ENCODE measurements at regions not wholly inside any gene's neighbourhood (a gene's known extent, or its start where the extent isn't known, plus 50 kb on each side); places are given as distances from the start of the nearest gene placed in this dataset.

- no peak overlapping the region for H3K56ac ChIP-seq (ENCODE audit: extremely low read depth, insufficient read depth, low read length)
- ChIA-PET CTCF (no interaction called here), POLR2A (ENCODE audit: unreplicated experiment) (no interaction called here)
- H3K4me1 ChIP-seq (ENCODE audit: control insufficient read depth, insufficient read depth, low read length) = no peaks in the 10 kb centered on the region
- no peak overlapping the region for H3K4ac ChIP-seq (ENCODE audit: low read depth, low read length)
- H3K18ac ChIP-seq (ENCODE audit: low read depth, low read length) = no peak overlapping the region
- in situ Hi-C loops (cut with MboI; ENCODE audit: low sequenced_read_pairs) (no loop called here), dilution Hi-C loops (cut with HindIII; ENCODE audit: low sequenced_read_pairs, unreplicated experiment) (no loop called here), intact Hi-C loops (cut with micrococcal nuclease) (no loop called here)
- no peak overlapping the region for H3K4me2 ChIP-seq (ENCODE audit: low read depth, low read length)
- WGBS, 2 experiments (ENCODE audit: extremely low coverage in 2 of 2, insufficient read length in 1 of 2) = no CpG with 5 or more reads among the region's 1 CpG
- H4K91ac ChIP-seq (ENCODE audit: insufficient read depth, low read depth, low read length) = no peak overlapping the region
- H4K8ac ChIP-seq (ENCODE audit: low read depth in 2 of 2, low read length in 2 of 2) = no peak overlapping the region
- H3K27ac ChIP-seq (ENCODE audit: insufficient read depth, low read length) = no peak overlapping the region
- H3K9me3 ChIP-seq (ENCODE audit: control insufficient read depth, insufficient read depth, low read length) = peaks cover 8% of the 10 kb centered on the region; the same call in 1 of the 2 replicates
- H2BK120ac ChIP-seq (ENCODE audit: low read depth, low read length) = no peak overlapping the region
- H3K27me3 ChIP-seq (ENCODE audit: control insufficient read depth, insufficient read depth, low read length) = no peaks in the 10 kb centered on the region
- H4K20me1 ChIP-seq (ENCODE audit: insufficient read depth, low read length) = no peaks in the 10 kb centered on the region
- no peak overlapping the region for H3K9ac ChIP-seq (ENCODE audit: low read depth, low read length)
- H3K4me3 ChIP-seq (ENCODE audit: insufficient read depth, low read depth, low read length) = no peak overlapping the region
- no peaks in the 10 kb centered on the region for H3K36me3 ChIP-seq (ENCODE audit: control insufficient read depth, insufficient read depth, low read length)
- H2BK20ac ChIP-seq (ENCODE audit: low read depth, low read length) = no peak overlapping the region
- H3K14ac ChIP-seq (replicated peaks; ENCODE audit: low read depth, low read length) = no peak overlapping the region
- H3K23ac ChIP-seq (ENCODE audit: low read depth, low read length) = no peak overlapping the region
- no peak overlapping the region for H2AFZ ChIP-seq (replicated peaks; ENCODE audit: low read length, poor library complexity)
- H2AK5ac ChIP-seq (ENCODE audit: low read depth, low read length) = no peak overlapping the region
- no peak for DNase-seq
- H3K9me1 ChIP-seq (ENCODE audit: insufficient read depth, low read length) = no peaks in the 10 kb centered on the region
- H3K79me1 ChIP-seq (ENCODE audit: low read depth in 1 of 2, low read length in 2 of 2) = no peaks in the 10 kb centered on the region
- no peak for TF ChIP-seq ELK1 (IDR thresholded peaks at IDR 0.05; ENCODE audit: borderline replicate concordance, low read depth, low read length)
- TF ChIP-seq RCOR1 (IDR thresholded peaks at IDR 0.05; ENCODE audit: insufficient replicate concordance, low read length) = no peak
- TF ChIP-seq POLR2A (IDR thresholded peaks at IDR 0.05; ENCODE audit: low read depth, low read length) = no peak
- no peak for TF ChIP-seq RAD21 (IDR thresholded peaks at IDR 0.05; ENCODE audit: low read length)
- no peak for TF ChIP-seq BHLHE40 (IDR thresholded peaks at IDR 0.05; ENCODE audit: low read depth, low read length)
- no peak for TF ChIP-seq SMC3 (IDR thresholded peaks at IDR 0.05; ENCODE audit: low read depth, low read length)
- TF ChIP-seq MAZ (IDR thresholded peaks at IDR 0.05; ENCODE audit: borderline replicate concordance, low read depth, low read length) = no peak
- TF ChIP-seq CHD1 (IDR thresholded peaks at IDR 0.05; ENCODE audit: low read depth, low read length) = no peak
- no peak for TF ChIP-seq CTCF (conservative IDR thresholded peaks at IDR 0.05; ENCODE audit: low read depth, low read length)
- no peak for TF ChIP-seq MAFK (IDR thresholded peaks at IDR 0.05; ENCODE audit: low read depth, low read length)
- no peak for TF ChIP-seq FOS (IDR thresholded peaks at IDR 0.05; ENCODE audit: low read depth, low read length)
- TF ChIP-seq RFX5 (IDR thresholded peaks at IDR 0.05; ENCODE audit: low read depth, low read length) = no peak
- H4K5ac ChIP-seq (ENCODE audit: low read depth, low read length) = no peak overlapping the region
- H2AK9ac ChIP-seq (replicated peaks; ENCODE audit: low read depth, low read length, poor library complexity) = no peak overlapping the region
- H2BK15ac ChIP-seq (ENCODE audit: low read depth, low read length) = no peak overlapping the region
- ATAC-seq (ENCODE audit: low read depth) = no peak
- no peak overlapping the region for H2BK5ac ChIP-seq (ENCODE audit: low read depth, low read length, poor library complexity, severe bottlenecking)
- no TSS peak for BruUV-seq (replicated peaks)
These were observed 946.3 kb upstream of the LRRN3 start for GRCh38 chr7:110144599-110144998.
